AG10803 (cell line): ENCODE measurements at regions not wholly inside any gene's neighbourhood (a gene's known extent, or its start where the extent isn't known, plus 50 kb on each side); places are given as distances from the start of the nearest gene placed in this dataset.

Source experiments
- DNase-seq: peaks from one replicate; pipeline ENCODE4 v3.0.0; 2010; ENCODE audit warnings: low read depth
- H3K4me3 ChIP-seq: 2 replicates; pipeline ENCODE4 v1.5.1; 2011; ENCODE audit warnings: mild to moderate bottlenecking, low read length, control low read depth
- TF ChIP-seq, protein P1 (sequence below): conservative IDR thresholded peaks from 2 replicates; pipeline ENCODE4 v1.5.1; 2011; ENCODE audit warnings: mild to moderate bottlenecking, low read length, control low read depth, inconsistent platforms

- no peak for DNase-seq
- no peak overlapping the region for H3K4me3 ChIP-seq
- TF ChIP-seq, protein P1, sequence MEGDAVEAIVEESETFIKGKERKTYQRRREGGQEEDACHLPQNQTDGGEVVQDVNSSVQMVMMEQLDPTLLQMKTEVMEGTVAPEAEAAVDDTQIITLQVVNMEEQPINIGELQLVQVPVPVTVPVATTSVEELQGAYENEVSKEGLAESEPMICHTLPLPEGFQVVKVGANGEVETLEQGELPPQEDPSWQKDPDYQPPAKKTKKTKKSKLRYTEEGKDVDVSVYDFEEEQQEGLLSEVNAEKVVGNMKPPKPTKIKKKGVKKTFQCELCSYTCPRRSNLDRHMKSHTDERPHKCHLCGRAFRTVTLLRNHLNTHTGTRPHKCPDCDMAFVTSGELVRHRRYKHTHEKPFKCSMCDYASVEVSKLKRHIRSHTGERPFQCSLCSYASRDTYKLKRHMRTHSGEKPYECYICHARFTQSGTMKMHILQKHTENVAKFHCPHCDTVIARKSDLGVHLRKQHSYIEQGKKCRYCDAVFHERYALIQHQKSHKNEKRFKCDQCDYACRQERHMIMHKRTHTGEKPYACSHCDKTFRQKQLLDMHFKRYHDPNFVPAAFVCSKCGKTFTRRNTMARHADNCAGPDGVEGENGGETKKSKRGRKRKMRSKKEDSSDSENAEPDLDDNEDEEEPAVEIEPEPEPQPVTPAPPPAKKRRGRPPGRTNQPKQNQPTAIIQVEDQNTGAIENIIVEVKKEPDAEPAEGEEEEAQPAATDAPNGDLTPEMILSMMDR = no peak
Observed at GRCh38 chr6:97995158-97995557, 712.1 kb upstream of the MMS22L start.

- no peak for DNase-seq
- H3K4me3 ChIP-seq = no peak overlapping the region
- TF ChIP-seq, protein P1 = no peak
Observed at GRCh38 chr6:98002678-98003077, 719.7 kb upstream of the MMS22L start.

DNA sequence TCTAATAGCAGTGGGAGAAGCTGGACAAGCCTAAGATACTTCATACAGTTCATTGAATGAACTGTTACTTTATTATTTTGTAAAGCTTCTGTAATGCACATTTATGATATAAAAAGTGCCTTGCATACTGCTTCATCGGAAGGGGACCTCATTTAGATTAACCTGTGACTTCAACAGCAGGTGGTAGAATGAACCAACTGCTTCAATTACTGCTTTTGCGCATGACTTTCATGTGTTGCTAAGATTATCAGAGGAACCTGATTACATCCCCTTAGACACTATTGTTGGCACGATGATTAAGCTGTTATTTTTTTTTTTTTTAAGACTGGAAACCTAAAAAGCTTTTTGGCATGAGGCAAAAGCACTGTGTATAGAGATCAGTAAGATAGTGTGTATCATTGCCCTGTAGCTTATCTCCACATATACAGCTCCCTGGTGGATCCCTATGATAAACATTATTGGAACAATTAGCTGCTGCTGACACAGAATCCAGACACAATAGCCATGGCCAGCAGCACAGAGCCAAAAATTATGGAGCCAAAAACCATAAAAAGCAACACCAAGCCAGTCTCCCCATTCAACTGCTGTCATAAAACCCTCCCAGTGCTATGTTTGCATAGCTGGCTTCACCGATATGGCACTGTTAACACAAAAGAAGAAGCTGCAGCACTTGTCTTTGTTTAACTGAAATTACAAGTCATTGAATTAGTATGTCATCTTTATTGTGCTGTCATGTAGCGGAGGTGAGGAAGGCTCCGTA lies 731.6 kb upstream of the MMS22L start:
- no peak overlapping the region for H3K4me3 ChIP-seq
- TF ChIP-seq, protein P1 = no peak
- DNase-seq = no peak

DNA sequence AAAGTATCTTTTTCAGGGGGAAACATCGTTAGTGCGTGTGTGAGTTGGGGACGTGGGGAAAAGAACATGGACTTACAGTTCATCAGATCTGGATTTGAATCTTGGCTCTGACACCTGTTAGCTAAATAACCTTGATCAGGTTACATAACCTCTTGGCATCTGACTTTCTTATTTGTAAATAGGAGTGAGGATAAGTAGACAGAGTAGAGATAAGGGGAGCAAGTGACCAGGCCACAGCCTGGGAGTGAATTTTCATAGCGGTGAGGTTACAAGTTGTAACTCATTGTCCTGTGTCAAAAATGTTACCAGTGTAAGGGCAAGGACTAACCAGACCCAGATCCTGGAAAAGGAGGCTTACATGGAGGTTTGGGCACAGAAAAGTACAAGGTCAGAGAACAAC lies 733.5 kb upstream of the MMS22L start:
- TF ChIP-seq, protein P1 = no peak
- DNase-seq = no peak
- no peak overlapping the region for H3K4me3 ChIP-seq

GRCh38 chr6:98020222-98020621 lies 737.2 kb upstream of the MMS22L start:
- H3K4me3 ChIP-seq = no peak overlapping the region
- TF ChIP-seq, protein P1 = no peak
- no peak for DNase-seq

- H3K4me3 ChIP-seq = no peak overlapping the region
- DNase-seq = no peak
- TF ChIP-seq, protein P1 = no peak
Observed at GRCh38 chr6:98024359-98024758, 741.3 kb upstream of the MMS22L start.

- no peak overlapping the region for H3K4me3 ChIP-seq
- TF ChIP-seq, protein P1 = no peak
Observed at GRCh38 chr6:98027898-98028297, 744.9 kb upstream of the MMS22L start.

More at GRCh38 chr6:98027898-98028297, 744.9 kb upstream of the MMS22L start:
- no peak for DNase-seq
